ENCODE measurements at regions not wholly inside any gene's neighbourhood (a gene's known extent, or its start where the extent isn't known, plus 50 kb on each side); places are given as distances from the start of the nearest gene placed in this dataset.

GRCh38 chr17:79201119-79201518 is 126.5 kb downstream of the ENGASE start:
- Mint-ChIP-seq H3K9me3 (ENCODE audit: insufficient read depth) (no peaks in the 10 kb centered on the region), H3K27me3 (ENCODE audit: low read depth) (no peaks in the 10 kb centered on the region), H3K4me1 (ENCODE audit: low read depth) (no peaks in the 10 kb centered on the region), H3K27ac (no peak overlapping the region), H3K36me3 (ENCODE audit: low read depth) (no peaks in the 10 kb centered on the region), H3K4me3 (no peak overlapping the region)
- ATAC-seq (no peak), DNase-seq (no peak)
- CTCF ChIA-PET: no interaction called here
- POLR2A ChIA-PET: no interaction called here

GRCh38 chr17:79196913-79197312 is 122.3 kb downstream of the ENGASE start:
- Mint-ChIP-seq H3K9me3 (ENCODE audit: insufficient read depth) (no peaks in the 10 kb centered on the region), H3K27ac (no peak overlapping the region), H3K4me1 (ENCODE audit: low read depth) (no peaks in the 10 kb centered on the region), H3K4me3 (no peak overlapping the region), H3K27me3 (ENCODE audit: low read depth) (peaks cover 3% of the 10 kb centered on the region), H3K36me3 (ENCODE audit: low read depth) (no peaks in the 10 kb centered on the region)
- ATAC-seq: no peak
- ChIA-PET CTCF (no interaction called here), POLR2A (no interaction called here)
- no peak for DNase-seq

DNA sequence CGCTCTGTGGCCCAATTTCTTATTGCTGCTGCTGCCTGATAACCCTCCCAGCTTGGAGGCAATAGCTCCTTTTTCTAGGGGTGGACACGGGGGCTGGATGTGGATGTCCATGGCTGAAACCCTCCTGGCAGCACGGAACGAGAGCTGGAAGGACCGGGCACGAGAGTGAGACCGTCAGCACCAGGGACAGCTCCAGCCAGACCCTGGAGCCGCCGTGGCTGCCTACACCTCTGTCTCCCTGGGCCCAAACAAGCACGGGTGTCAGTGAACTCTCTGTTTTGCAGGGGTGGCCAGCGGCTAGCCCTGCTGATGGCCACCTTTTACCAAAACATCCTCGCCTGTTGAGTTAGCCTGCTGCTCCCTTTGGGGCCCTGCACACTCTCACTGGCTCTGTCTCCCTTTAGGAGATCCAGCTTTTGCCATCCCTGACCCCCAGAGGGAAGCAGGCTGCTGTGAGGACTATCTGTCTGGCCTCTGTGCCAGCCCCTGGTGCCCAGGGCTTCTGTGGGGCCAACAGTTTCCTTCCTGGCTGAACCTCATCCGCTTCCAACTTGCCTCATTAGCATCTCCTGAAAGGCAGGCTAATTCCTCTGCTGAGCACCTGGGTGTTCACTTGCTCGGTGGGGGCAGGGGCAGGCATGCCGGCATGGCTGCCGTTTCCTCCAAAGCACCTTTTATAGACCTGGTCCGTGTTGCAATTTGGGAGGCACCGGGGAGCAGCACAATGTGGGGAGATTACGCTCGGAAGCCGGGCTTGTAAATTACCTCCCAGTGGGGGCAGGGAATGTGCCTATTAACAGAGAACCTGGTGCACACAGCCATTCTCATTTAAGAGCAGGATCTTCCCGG is 118.1 kb downstream of the ENGASE start:
- Mint-ChIP-seq H3K9me3 (ENCODE audit: insufficient read depth) (no peaks in the 10 kb centered on the region), H3K27ac (no peak overlapping the region), H3K4me1 (ENCODE audit: low read depth) (no peaks in the 10 kb centered on the region), H3K4me3 (no peak overlapping the region), H3K27me3 (ENCODE audit: low read depth) (peaks cover 4% of the 10 kb centered on the region), H3K36me3 (ENCODE audit: low read depth) (no peaks in the 10 kb centered on the region)
- DNase-seq (peak; percentile 57), ATAC-seq (peak; percentile 63)
- POLR2A ChIA-PET: no interaction called here
- CTCF ChIA-PET: interaction anchor here (1.1 kb wide), 1 partner anchor 199 kb away, joined by 4 read pairs; no protein-coding TSS in a partner anchor

- POLR2A ChIA-PET: no interaction called here
- Mint-ChIP-seq H3K4me3 (no peak overlapping the region), H3K9me3 (ENCODE audit: insufficient read depth) (no peaks in the 10 kb centered on the region), H3K27me3 (ENCODE audit: low read depth) (peaks cover 9% of the 10 kb centered on the region), H3K4me1 (ENCODE audit: low read depth) (no peaks in the 10 kb centered on the region), H3K36me3 (ENCODE audit: low read depth) (no peaks in the 10 kb centered on the region), H3K27ac (no peak overlapping the region)
- no peak for DNase-seq
- no peak for ATAC-seq
- CTCF ChIA-PET: no interaction called here
Observed at GRCh38 chr17:79191270-79191934, 116.8 kb downstream of the ENGASE start.

DNA sequence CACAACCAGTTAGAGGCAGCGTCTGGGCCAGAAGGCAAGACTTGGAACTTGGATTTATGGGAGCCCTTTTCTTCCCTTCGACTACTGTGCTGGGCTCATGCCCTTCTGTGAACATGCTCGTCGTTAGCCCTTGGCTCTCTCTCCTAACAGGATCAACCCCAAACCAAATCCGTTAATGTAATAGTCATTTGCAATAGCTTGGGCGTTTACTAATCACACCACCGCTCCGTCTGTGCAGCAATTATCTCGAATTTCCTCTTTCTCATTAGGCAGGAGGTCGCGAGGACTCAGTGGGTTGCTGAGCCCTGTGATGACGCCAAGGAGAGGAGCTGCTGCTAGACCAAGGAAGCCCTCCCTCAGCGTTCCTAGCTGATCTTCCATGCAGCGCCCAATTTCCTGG is 114.7 kb downstream of the ENGASE start:
- ATAC-seq (no peak), DNase-seq (no peak)
- CTCF ChIA-PET: interaction anchor here (1.8 kb wide), 1 partner anchor 203 kb away, joined by 8 read pairs; no protein-coding TSS in a partner anchor
- Mint-ChIP-seq H3K36me3 (ENCODE audit: low read depth) (no peaks in the 10 kb centered on the region), H3K4me1 (ENCODE audit: low read depth) (no peaks in the 10 kb centered on the region), H3K9me3 (ENCODE audit: insufficient read depth) (no peaks in the 10 kb centered on the region), H3K4me3 (no peak overlapping the region), H3K27me3 (ENCODE audit: low read depth) (peaks cover 12% of the 10 kb centered on the region), H3K27ac (no peak overlapping the region)
- POLR2A ChIA-PET: no interaction called here

GRCh38 chr17:79188685-79189084 is 114.1 kb downstream of the ENGASE start:
- DNase-seq (no peak), ATAC-seq (no peak)
- Mint-ChIP-seq H3K27me3 (ENCODE audit: low read depth) (peaks cover 14% of the 10 kb centered on the region), H3K4me3 (no peak overlapping the region), H3K4me1 (ENCODE audit: low read depth) (peaks cover 1% of the 10 kb centered on the region), H3K36me3 (ENCODE audit: low read depth) (no peaks in the 10 kb centered on the region), H3K9me3 (ENCODE audit: insufficient read depth) (no peaks in the 10 kb centered on the region), H3K27ac (no peak overlapping the region)
- CTCF ChIA-PET: interaction anchor here (1.8 kb wide), 1 partner anchor 204 kb away, joined by 8 read pairs; no protein-coding TSS in a partner anchor
- POLR2A ChIA-PET: no interaction called here

DNA sequence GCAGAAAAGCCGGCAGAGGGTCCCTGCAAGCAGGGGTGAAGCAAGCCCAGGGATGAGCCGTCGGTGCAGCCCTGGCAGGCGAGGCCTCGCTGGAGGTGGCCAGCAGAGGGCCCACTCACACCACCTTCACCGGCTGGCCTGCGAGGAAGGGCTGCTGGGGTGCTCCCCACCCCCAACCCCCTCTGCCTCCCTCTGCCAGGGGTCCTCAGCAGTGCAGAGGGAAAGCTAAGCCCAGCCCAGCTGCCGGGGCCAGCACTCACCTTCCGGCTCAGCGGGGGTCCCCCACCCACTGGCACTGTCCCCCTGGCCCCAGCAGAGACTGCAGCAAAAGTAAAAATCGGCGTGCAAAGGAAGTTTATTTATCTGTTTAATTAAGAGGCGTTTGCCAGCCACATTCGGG is 113.4 kb downstream of the ENGASE start:
- no peak overlapping the region for H3K4me3 Mint-ChIP-seq
- H3K9me3 Mint-ChIP-seq (ENCODE audit: insufficient read depth): no peaks in the 10 kb centered on the region
- peaks cover 1% of the 10 kb centered on the region for H3K4me1 Mint-ChIP-seq (ENCODE audit: low read depth)
- POLR2A ChIA-PET: no interaction called here
- H3K36me3 Mint-ChIP-seq (ENCODE audit: low read depth): no peaks in the 10 kb centered on the region
- H3K27ac Mint-ChIP-seq: no peak overlapping the region
- no peak for ATAC-seq
- H3K27me3 Mint-ChIP-seq (ENCODE audit: low read depth): peaks cover 18% of the 10 kb centered on the region
- CTCF ChIA-PET: interaction anchor here (1.8 kb wide), 1 partner anchor 205 kb away, joined by 8 read pairs; no protein-coding TSS in a partner anchor
- DNase-seq: no peak

GRCh38 chr17:79187186-79187585 is 112.6 kb downstream of the ENGASE start:
- peaks cover 1% of the 10 kb centered on the region for H3K4me1 Mint-ChIP-seq (ENCODE audit: low read depth)
- no peak for DNase-seq
- no peaks in the 10 kb centered on the region for H3K36me3 Mint-ChIP-seq (ENCODE audit: low read depth)
- no peak overlapping the region for H3K27ac Mint-ChIP-seq
- ChIA-PET CTCF (no interaction called here), POLR2A (no interaction called here)
- ATAC-seq: no peak
- peaks cover 18% of the 10 kb centered on the region for H3K27me3 Mint-ChIP-seq (ENCODE audit: low read depth)
- H3K9me3 Mint-ChIP-seq (ENCODE audit: insufficient read depth): no peaks in the 10 kb centered on the region
- no peak overlapping the region for H3K4me3 Mint-ChIP-seq

GRCh38 chr17:79186406-79186805 is 111.8 kb downstream of the ENGASE start:
- Mint-ChIP-seq H3K4me3 (no peak overlapping the region), H3K36me3 (ENCODE audit: low read depth) (no peaks in the 10 kb centered on the region), H3K4me1 (ENCODE audit: low read depth) (peaks cover 1% of the 10 kb centered on the region), H3K27ac (no peak overlapping the region), H3K9me3 (ENCODE audit: insufficient read depth) (no peaks in the 10 kb centered on the region), H3K27me3 (ENCODE audit: low read depth) (peaks cover 24% of the 10 kb centered on the region)
- DNase-seq (no peak), ATAC-seq (no peak)
- POLR2A ChIA-PET: interaction anchor here (0.6 kb wide), 1 partner anchor 14 kb away, joined by 3 read pairs; no protein-coding TSS in a partner anchor
- CTCF ChIA-PET: no interaction called here

DNA sequence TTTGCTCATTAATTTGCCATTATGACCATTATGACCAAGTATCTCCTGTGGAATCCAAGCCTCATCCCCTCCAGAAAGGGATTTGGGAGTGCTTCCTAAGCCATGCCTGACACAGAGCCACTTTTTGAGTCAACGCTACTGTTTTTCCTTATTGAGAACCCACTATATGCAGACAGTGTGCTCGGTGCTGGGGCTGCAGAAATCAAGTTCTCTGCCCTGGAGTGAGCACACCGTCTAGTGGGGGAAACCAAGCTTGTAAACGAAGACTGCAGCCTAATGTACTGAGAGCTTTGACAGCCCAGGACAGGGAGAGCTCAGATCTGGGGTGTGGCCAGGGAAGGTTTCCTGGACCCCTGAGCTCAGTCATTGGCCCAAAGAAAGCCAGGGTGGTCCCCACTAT is 111.0 kb downstream of the ENGASE start:
- Mint-ChIP-seq H3K9me3 (ENCODE audit: insufficient read depth) (no peaks in the 10 kb centered on the region), H3K4me1 (ENCODE audit: low read depth) (peaks cover 1% of the 10 kb centered on the region), H3K4me3 (no peak overlapping the region), H3K36me3 (ENCODE audit: low read depth) (no peaks in the 10 kb centered on the region), H3K27ac (no peak overlapping the region), H3K27me3 (ENCODE audit: low read depth) (peaks cover 27% of the 10 kb centered on the region)
- ATAC-seq (no peak), DNase-seq (no peak)
- ChIA-PET CTCF (no interaction called here), POLR2A (interaction anchor here (0.6 kb wide), 1 partner anchor 13 kb away, joined by 3 read pairs; no protein-coding TSS in a partner anchor)

DNA sequence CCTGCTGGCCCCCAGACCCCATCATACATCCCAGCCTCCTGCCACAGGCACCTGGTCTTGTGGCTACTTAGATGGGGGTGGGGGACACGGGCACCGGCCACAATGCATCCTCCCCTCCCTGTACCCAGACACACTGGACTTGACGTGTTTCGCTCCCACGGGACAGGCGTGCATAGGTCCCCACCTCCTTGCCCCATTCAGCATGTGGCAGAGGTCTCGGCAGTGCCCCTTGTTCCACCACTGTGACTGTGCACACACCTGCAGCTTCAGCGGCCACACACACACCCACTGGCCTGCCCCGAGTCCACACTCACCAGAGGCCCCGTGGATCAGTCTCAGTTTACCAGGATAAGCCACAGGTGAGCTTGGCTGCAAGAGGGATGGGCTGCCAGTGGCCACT is 109.6 kb downstream of the ENGASE start:
- H3K4me1 Mint-ChIP-seq (ENCODE audit: low read depth): peaks cover 1% of the 10 kb centered on the region
- no peak overlapping the region for H3K4me3 Mint-ChIP-seq
- ChIA-PET CTCF (no interaction called here), POLR2A (no interaction called here)
- ATAC-seq: no peak
- no peaks in the 10 kb centered on the region for H3K36me3 Mint-ChIP-seq (ENCODE audit: low read depth)
- peaks cover 25% of the 10 kb centered on the region for H3K27me3 Mint-ChIP-seq (ENCODE audit: low read depth)
- H3K27ac Mint-ChIP-seq: no peak overlapping the region
- no peak for DNase-seq
- H3K9me3 Mint-ChIP-seq (ENCODE audit: insufficient read depth): no peaks in the 10 kb centered on the region

DNA sequence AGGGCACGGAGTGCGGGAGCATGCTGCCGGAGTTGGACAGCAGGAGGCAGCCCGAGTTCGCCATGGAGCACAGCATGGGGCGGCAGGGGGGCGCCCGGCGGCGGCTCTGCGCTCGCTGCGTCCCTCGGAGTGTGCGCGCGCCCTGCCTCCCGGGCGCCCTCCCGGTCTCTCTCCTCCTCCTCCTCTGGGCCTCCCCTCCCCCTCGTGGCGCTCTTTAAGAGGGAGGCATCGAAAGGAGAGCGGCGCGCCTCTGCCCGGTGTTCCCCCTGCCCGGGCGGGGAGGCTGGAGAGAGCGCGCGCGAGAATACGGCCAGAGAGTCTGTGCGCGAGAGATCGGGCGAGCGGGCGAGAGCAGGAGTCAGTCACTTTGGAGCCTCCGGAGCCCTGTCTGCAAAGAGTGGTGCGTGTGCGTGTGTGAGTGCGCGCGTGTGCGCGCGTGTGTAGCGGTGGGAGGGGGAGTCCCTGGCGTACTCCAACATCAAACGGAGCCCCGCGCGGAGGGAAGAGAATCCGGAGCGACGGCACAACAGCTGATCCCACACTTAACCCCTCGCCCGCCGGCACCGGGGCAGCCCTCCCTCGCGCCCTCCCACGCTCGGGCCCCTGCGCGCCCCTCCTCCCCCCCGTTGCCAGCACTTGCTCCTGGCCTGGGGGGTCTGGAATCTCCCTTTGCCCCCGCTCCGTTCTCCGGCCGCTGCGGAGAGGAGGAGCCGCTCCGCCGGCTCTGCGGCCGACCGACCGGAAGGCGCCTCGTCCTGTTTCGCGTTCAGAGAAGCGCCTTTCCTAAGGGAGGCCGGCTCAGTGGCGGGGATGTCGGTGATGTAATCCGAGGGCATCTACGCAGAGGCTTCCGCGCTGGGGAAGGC is 108.9 kb downstream of the ENGASE start:
- H3K27me3 Mint-ChIP-seq (ENCODE audit: low read depth): peaks cover 25% of the 10 kb centered on the region
- POLR2A ChIA-PET: no interaction called here
- no peaks in the 10 kb centered on the region for H3K36me3 Mint-ChIP-seq (ENCODE audit: low read depth)
- no peak overlapping the region for H3K27ac Mint-ChIP-seq
- peaks cover 1% of the 10 kb centered on the region for H3K4me1 Mint-ChIP-seq (ENCODE audit: low read depth)
- CTCF ChIA-PET: no interaction called here
- no peak overlapping the region for H3K4me3 Mint-ChIP-seq
- no peak for ATAC-seq
- DNase-seq: no peak
- H3K9me3 Mint-ChIP-seq (ENCODE audit: insufficient read depth): no peaks in the 10 kb centered on the region

Measured in activated CD8-positive, alpha-beta T cell treated with anti-CD3 and anti-CD28 coated beads, Interleukin-2, amount 10 ng/mL, durations not matched to agents 7 days and 5 days (primary cell).